ENCODE measurements at regions not wholly inside any gene's neighbourhood (a gene's known extent, or its start where the extent isn't known, plus 50 kb on each side); places are given as distances from the start of the nearest gene placed in this dataset.
"Not testable (repeated sequence)": the region's sequence is repeated elsewhere in the genome, so short reads cannot be mapped to it uniquely, and the experiment has no call there.

- DNase-seq, result no peak
- intact Hi-C loops (cut with DNase I), result no loop called here
- no peak for ATAC-seq
Observed at GRCh38 chr10:85491652-85492051, 874.9 kb downstream of the GRID1 start.

GRCh38 chr10:85492684-85493083, 873.9 kb downstream of the GRID1 start:
- ATAC-seq (no peak), DNase-seq (no peak)
- no peak overlapping the region for H3K4me3 ChIP-seq
- H3K4me1 ChIP-seq, result no peaks in the 10 kb centered on the region
- no peak overlapping the region for H3K27ac ChIP-seq
- H3K27me3 ChIP-seq (ENCODE audit: low read depth), result no peaks in the 10 kb centered on the region
- H3K9me3 ChIP-seq, result no peaks in the 10 kb centered on the region
- TF ChIP-seq CTCF (IDR thresholded peaks at IDR 0.05), result no peak
- intact Hi-C loops (cut with DNase I), result no loop called here
- no peaks in the 10 kb centered on the region for H3K36me3 ChIP-seq

More at GRCh38 chr10:85491652-85492051, 874.9 kb downstream of the GRID1 start:
- H3K27ac ChIP-seq, result no peak overlapping the region
- no peak overlapping the region for H3K4me3 ChIP-seq
- H3K9me3 ChIP-seq, result no peaks in the 10 kb centered on the region
- no peaks in the 10 kb centered on the region for H3K36me3 ChIP-seq
- no peak for TF ChIP-seq CTCF (IDR thresholded peaks at IDR 0.05)
- H3K4me1 ChIP-seq, result no peaks in the 10 kb centered on the region
- no peaks in the 10 kb centered on the region for H3K27me3 ChIP-seq (ENCODE audit: low read depth)

- ATAC-seq (no peak), DNase-seq (no peak)
- Histone ChIP-seq H3K4me1 (no peaks in the 10 kb centered on the region), H3K27ac (no peak overlapping the region), H3K9me3 (no peaks in the 10 kb centered on the region), H3K4me3 (no peak overlapping the region), H3K36me3 (no peaks in the 10 kb centered on the region), H3K27me3 (ENCODE audit: low read depth) (no peaks in the 10 kb centered on the region)
- intact Hi-C loops (cut with DNase I), result no loop called here
- TF ChIP-seq CTCF (IDR thresholded peaks at IDR 0.05), result no peak
Observed at GRCh38 chr10:85493703-85494102, 872.9 kb downstream of the GRID1 start.

- H3K4me3 ChIP-seq; H3K36me3 ChIP-seq; H3K27me3 ChIP-seq (ENCODE audit: low read depth); H3K9me3 ChIP-seq; intact Hi-C loops (cut with DNase I); H3K27ac ChIP-seq; H3K4me1 ChIP-seq; DNase-seq; ATAC-seq: not testable (repeated sequence)
Observed at GRCh38 chr10:85504641-85505040, 862.0 kb downstream of the GRID1 start.

GRCh38 chr10:85508159-85508558, 858.4 kb downstream of the GRID1 start:
- TF ChIP-seq CTCF (IDR thresholded peaks at IDR 0.05), result no peak
- no peak for ATAC-seq
- H3K4me1 ChIP-seq, result no peaks in the 10 kb centered on the region

GRCh38 chr10:85510682-85511081, 855.9 kb downstream of the GRID1 start:
- H3K27me3 ChIP-seq (ENCODE audit: low read depth), result no peaks in the 10 kb centered on the region
- no peak for ATAC-seq
- H3K4me1 ChIP-seq, result no peaks in the 10 kb centered on the region
- TF ChIP-seq CTCF (IDR thresholded peaks at IDR 0.05), result peak; percentile 19
- no peak overlapping the region for H3K4me3 ChIP-seq
- H3K27ac ChIP-seq, result no peak overlapping the region
- no peaks in the 10 kb centered on the region for H3K36me3 ChIP-seq
- intact Hi-C loops (cut with DNase I), result no loop called here
- no peaks in the 10 kb centered on the region for H3K9me3 ChIP-seq
- no peak for DNase-seq

More at GRCh38 chr10:85508159-85508558, 858.4 kb downstream of the GRID1 start:
- Histone ChIP-seq H3K9me3 (no peaks in the 10 kb centered on the region), H3K36me3 (no peaks in the 10 kb centered on the region), H3K27ac (no peak overlapping the region), H3K27me3 (ENCODE audit: low read depth) (no peaks in the 10 kb centered on the region), H3K4me3 (no peak overlapping the region)
- intact Hi-C loops (cut with DNase I), result no loop called here
- DNase-seq, result no peak

Measured in lower lobe of right lung (tissue), 2 donors.